ENCODE measurements at regions not wholly inside any gene's neighbourhood (a gene's known extent, or its start where the extent isn't known, plus 50 kb on each side); places are given as distances from the start of the nearest gene placed in this dataset.

- TF ChIP-seq KLF6 (CRISPR knock-in tag; IDR thresholded peaks at IDR 0.05; ENCODE audit: borderline replicate concordance) (no peak), MCM5 (IDR thresholded peaks at IDR 0.05; ENCODE audit: low read depth) (no peak)
Observed at GRCh38 chr11:26898799-26899198, 95.1 kb upstream of the FIBIN start (continued).

- H3K4me2 ChIP-seq (ENCODE audit: insufficient read depth, low read length): no peak overlapping the region
- no peak overlapping the region for H3K9ac ChIP-seq (ENCODE audit: insufficient read depth in 1 of 2, low read depth in 2 of 2, low read length in 2 of 2)
- no TSS peak for BruUV-seq (replicated peaks)
- no peak for ATAC-seq
- H3K4me1 ChIP-seq (replicated peaks in 1 of 2; ENCODE audit: control insufficient read depth in 2 of 2, insufficient read depth in 2 of 2, low read length in 2 of 2): no peaks in the 10 kb centered on the region
- no peak overlapping the region for H3K4me3 ChIP-seq
- no peak for TF ChIP-seq POLR2H (tag; IDR thresholded peaks at IDR 0.05; ENCODE audit: low read depth)
- no peak for TF ChIP-seq TARDBP (IDR thresholded peaks at IDR 0.05)
- TF ChIP-seq ZKSCAN1 (IDR thresholded peaks at IDR 0.05; ENCODE audit: low read depth, low read length): no peak
- TF ChIP-seq PCBP1 (IDR thresholded peaks at IDR 0.05; ENCODE audit: low read depth, low read length, poor library complexity, severe bottlenecking): no peak
- no peak for TF ChIP-seq L3MBTL2 (IDR thresholded peaks at IDR 0.05)
- TF ChIP-seq TEAD1 (CRISPR knock-in tag; IDR thresholded peaks at IDR 0.05): no peak
- in situ Hi-C loops (cut with MboI): no loop called here
- H4K20me1 ChIP-seq (replicated peaks; ENCODE audit: control insufficient read depth, insufficient read depth, low read length): no peaks in the 10 kb centered on the region
- no peaks in the 10 kb centered on the region for H3K27me3 ChIP-seq (ENCODE audit: control insufficient read depth in 2 of 2, insufficient read depth in 2 of 2, low read length in 2 of 2)
- H2AFZ ChIP-seq (ENCODE audit: low read depth, low read length): no peak overlapping the region
- POLR2A ChIA-PET: no interaction called here
- H3K9me1 ChIP-seq (ENCODE audit: control insufficient read depth, insufficient read depth, low read length): no peaks in the 10 kb centered on the region
- no peaks in the 10 kb centered on the region for H3K79me2 ChIP-seq (ENCODE audit: control insufficient read depth, insufficient read depth, low read length)
- intact Hi-C loops (cut with micrococcal nuclease): no loop called here
- CTCF ChIA-PET (ENCODE audit: low intra/inter-chr PET ratio): no interaction called here
- no peak overlapping the region for H3K27ac ChIP-seq (ENCODE audit: extremely low read depth, low read depth, low read length)
- DNase-seq (ENCODE audit: extremely low read depth in 1 of 4, low spot score in 3 of 4): no peak
- WGBS (ENCODE audit: insufficient coverage, low coverage, missing lambda C conversion rate): 0% methylated on average over 1 of the region's 1 CpG
- no peaks in the 10 kb centered on the region for H3K9me3 ChIP-seq (replicated peaks; ENCODE audit: control insufficient read depth, insufficient read depth, low read depth, low read length)
- FAIRE-seq: no peak
- no peaks in the 10 kb centered on the region for H3K36me3 ChIP-seq (ENCODE audit: control insufficient read depth, insufficient read depth, low read length)
Observed at GRCh38 chr11:26901162-26901561, 92.8 kb upstream of the FIBIN start.

All from K562 (cell line).